Spleen (tissue), 7 donors: ENCODE measurements at regions not wholly inside any gene's neighbourhood (a gene's known extent, or its start where the extent isn't known, plus 50 kb on each side); places are given as distances from the start of the nearest gene placed in this dataset.

Experiments
- CTCF ChIP-seq, 11 experiments: fragments of 200-600 bp in 7 of 11; fragments of 450-650 bp in 4 of 11; sonication (generic) in 4 of 11; IDR thresholded peaks in 8 of 11; conservative IDR thresholded peaks in 3 of 11; 1 replicate in 7 of 11; 2 replicates in 4 of 11; pipeline versions ENCODE4 v1.4.0 to v1.8.0; 2016 to 2021; ENCODE audit warnings: antibody characterized with exemption in 11 of 11, inconsistent platforms in 4 of 11, mild to moderate bottlenecking in 1 of 11
- POLR2A ChIP-seq, 3 donors: fragments of 450-650 bp; IDR thresholded peaks; one replicate each; pipeline ENCODE4 v1.5.1; 2017; ENCODE audit warnings: antibody characterized with exemption in 3 of 3, mild to moderate bottlenecking in 1 of 3
- donor health status: DM: no; HTN: no; CAD: no; lungs with moderate emphysema.
- donor health status: DM: no; HTN: no; CAD: no.
- donor health status: DM: no; HTN: no; CAD: no.

- TF ChIP-seq POLR2A (IDR thresholded peaks at IDR 0.05): no peak
- no peak for TF ChIP-seq CTCF (IDR thresholded peaks at IDR 0.05 in 8 of 11, conservative IDR thresholded peaks at IDR 0.05 in 3 of 11)
Measured at GRCh38 chr13:44271031-44271455, 102.6 kb upstream of the SERP2 start.
